22Rv1 (cell line): ENCODE measurements at regions not wholly inside any gene's neighbourhood (a gene's known extent, or its start where the extent isn't known, plus 50 kb on each side); places are given as distances from the start of the nearest gene placed in this dataset.

Experiments used
- CTCF ChIP-seq: fragments of 450-650 bp; IDR thresholded peaks from 2 replicates; pipeline ENCODE4 v1.5.1; 2017; ENCODE audit warnings: mild to moderate bottlenecking
- ZFX ChIP-seq: fragments of 450-650 bp; IDR thresholded peaks from 2 replicates; pipeline ENCODE4 v1.6.1; 2017; ENCODE audit warnings: antibody characterized with exemption, borderline replicate concordance

GRCh38 chr2:57448816-57449215 is 597.8 kb upstream of the VRK2 start:
- no peak for TF ChIP-seq CTCF
- TF ChIP-seq ZFX = no peak
